ENCODE measurements at regions not wholly inside any gene's neighbourhood (a gene's known extent, or its start where the extent isn't known, plus 50 kb on each side); places are given as distances from the start of the nearest gene placed in this dataset.
"Not testable (repeated sequence)": the region's sequence is repeated elsewhere in the genome, so short reads cannot be mapped to it uniquely, and the experiment has no call there.

- Histone ChIP-seq H3K36me3 (ENCODE audit: insufficient read depth in 1 of 2, low read depth in 1 of 2) (no peaks in the 10 kb centered on the region), H3K27ac (no peak overlapping the region), H3K4me1 (no peaks in the 10 kb centered on the region), H3K9me3 (no peaks in the 10 kb centered on the region), H3K27me3 (ENCODE audit: insufficient read depth in 3 of 3, low read length in 2 of 3) (no peaks in the 10 kb centered on the region), H3K4me3 (no peak overlapping the region)
- no peak for ATAC-seq
- intact Hi-C loops (cut with DNase I) = no loop called here
- 41 to 48% (median 47%) methylated on average over 6 of the region's 6 CpGs for whole genome bisulfite sequencing, 3 donors
- no peak for DNase-seq
- no peak for TF ChIP-seq CTCF (IDR thresholded peaks at IDR 0.05)
Measured at GRCh38 chr7:145845345-145845744, 271.3 kb upstream of the CNTNAP2 start.

DNA sequence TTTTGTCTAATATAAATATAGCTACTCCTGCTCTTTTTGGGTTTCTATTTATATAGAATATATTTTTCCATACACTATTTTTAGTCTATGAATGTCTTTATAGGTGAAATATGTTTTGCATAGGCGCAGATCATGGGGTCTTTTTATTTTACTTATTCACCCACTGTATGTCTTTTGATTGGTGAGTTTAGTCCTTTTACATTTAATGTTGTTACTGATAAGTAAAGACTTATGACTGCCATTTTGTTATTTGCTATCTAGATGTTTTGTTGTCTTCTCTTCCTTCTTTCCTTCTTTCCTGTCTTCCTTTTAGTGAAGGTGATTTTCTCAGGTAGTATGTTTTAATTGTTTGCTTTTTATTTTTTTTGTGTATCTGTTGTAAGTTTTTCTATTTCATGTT is 276.8 kb upstream of the CNTNAP2 start:
- 88 to 92% (median 89%) methylated on average over 1 of the region's 1 CpG for WGBS, 3 donors
- no peak for ATAC-seq
- Histone ChIP-seq H3K27me3 (ENCODE audit: insufficient read depth in 3 of 3, low read length in 2 of 3) (no peaks in the 10 kb centered on the region), H3K4me1 (no peaks in the 10 kb centered on the region), H3K27ac (no peak overlapping the region), H3K9me3 (no peaks in the 10 kb centered on the region), H3K36me3 (ENCODE audit: insufficient read depth in 1 of 2, low read depth in 1 of 2) (no peaks in the 10 kb centered on the region), H3K4me3 (no peak overlapping the region)
- TF ChIP-seq CTCF (IDR thresholded peaks at IDR 0.05) = no peak
- intact Hi-C loops (cut with DNase I) = no loop called here
- DNase-seq = no peak

DNA sequence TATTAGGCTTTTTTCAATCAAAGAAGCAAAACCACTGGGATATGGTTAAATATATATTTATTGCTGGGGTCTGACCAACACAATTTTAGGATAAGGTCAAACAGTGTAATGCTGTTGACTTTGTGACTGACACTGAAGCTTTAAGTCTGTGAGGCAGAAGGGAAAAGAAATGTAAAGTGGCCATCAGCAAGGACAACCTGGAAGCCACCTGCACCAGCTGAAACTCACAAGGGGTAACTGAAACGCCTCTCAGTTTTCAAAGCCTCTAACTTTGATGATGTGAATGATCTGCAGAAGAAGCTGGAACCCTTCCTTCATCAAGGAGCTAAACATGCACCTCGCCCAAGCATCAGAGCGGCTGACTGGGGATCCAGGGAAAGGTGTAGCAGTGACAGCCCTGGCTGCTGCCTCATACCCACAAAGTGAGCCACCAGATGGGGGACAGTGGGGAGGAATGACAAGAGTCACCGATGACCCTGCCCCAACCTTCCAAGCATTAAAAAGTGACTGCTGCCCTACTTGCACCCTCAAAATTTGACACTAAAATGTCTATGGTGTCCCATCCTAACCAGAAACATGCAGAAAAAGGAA is 284.9 kb upstream of the CNTNAP2 start:
- 73 to 84% (median 83%) methylated on average over 4 of the region's 4 CpGs for WGBS, 3 donors
- intact Hi-C loops (cut with DNase I) = no loop called here
- H3K4me3 ChIP-seq = no peak overlapping the region
- no peaks in the 10 kb centered on the region for H3K36me3 ChIP-seq (ENCODE audit: insufficient read depth in 1 of 2, low read depth in 1 of 2)
- no peaks in the 10 kb centered on the region for H3K9me3 ChIP-seq
- no peaks in the 10 kb centered on the region for H3K27me3 ChIP-seq (ENCODE audit: insufficient read depth in 3 of 3, low read length in 2 of 3)
- no peak overlapping the region for H3K27ac ChIP-seq
- no peak for TF ChIP-seq CTCF (IDR thresholded peaks at IDR 0.05)
- no peak for DNase-seq
- no peak for ATAC-seq
- H3K4me1 ChIP-seq = no peaks in the 10 kb centered on the region

DNA sequence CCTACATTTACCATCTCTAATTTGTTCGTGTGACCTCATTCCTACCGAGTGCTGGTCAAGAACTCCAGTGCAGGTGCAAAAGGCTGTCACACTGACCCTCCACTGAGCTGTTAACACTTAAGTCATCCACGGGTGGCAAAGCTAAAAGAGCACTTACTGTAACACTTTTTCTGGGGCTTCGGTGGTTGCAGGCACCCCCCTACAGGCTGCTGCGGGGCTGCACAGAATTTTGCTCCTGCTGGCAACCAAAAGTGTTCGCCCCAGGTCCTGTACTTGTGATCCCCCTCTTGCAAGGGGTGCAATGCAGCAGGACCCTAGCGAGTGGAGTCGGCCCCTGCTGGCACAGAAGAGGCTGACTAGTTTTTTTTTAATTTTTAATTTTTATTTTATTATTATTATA is 298.9 kb upstream of the CNTNAP2 start:
- ATAC-seq (no peak), DNase-seq (no peak)
- intact Hi-C loops (cut with DNase I) = no loop called here
- H3K4me3 ChIP-seq = no peak overlapping the region
- no peak overlapping the region for H3K27ac ChIP-seq
- H3K27me3 ChIP-seq (ENCODE audit: insufficient read depth in 3 of 3, low read length in 2 of 3) = no peaks in the 10 kb centered on the region
- WGBS, 3 donors = 82 to 87% (median 84%) methylated on average over 8 of the region's 8 CpGs
- H3K36me3 ChIP-seq (ENCODE audit: insufficient read depth in 1 of 2, low read depth in 1 of 2) = no peaks in the 10 kb centered on the region
- TF ChIP-seq CTCF (IDR thresholded peaks at IDR 0.05) = no peak
- H3K9me3 ChIP-seq = no peaks in the 10 kb centered on the region
- H3K4me1 ChIP-seq = no peaks in the 10 kb centered on the region

DNA sequence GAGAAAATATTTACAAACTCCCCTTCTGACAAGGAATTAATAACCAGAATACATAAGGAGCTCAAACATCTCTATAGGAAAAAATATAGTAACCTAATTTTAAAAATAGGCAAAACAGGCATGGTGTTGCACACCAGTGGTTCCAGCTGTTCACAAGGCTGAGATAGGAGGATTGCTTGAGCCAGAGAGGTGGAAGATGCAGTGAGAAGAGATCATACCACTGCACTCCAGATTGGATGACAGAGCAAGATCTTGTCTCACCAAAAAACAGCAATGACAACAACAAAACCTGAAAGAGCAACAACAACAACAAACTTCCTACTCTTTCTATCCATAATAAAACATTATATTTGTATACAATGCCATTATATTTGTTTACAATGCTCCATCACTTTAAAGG is 304.4 kb upstream of the CNTNAP2 start:
- Histone ChIP-seq H3K9me3 (no peaks in the 10 kb centered on the region), H3K27me3 (ENCODE audit: insufficient read depth in 3 of 3, low read length in 2 of 3) (no peaks in the 10 kb centered on the region), H3K27ac (no peak overlapping the region), H3K4me1 (no peaks in the 10 kb centered on the region), H3K4me3 (no peak overlapping the region), H3K36me3 (ENCODE audit: insufficient read depth in 1 of 2, low read depth in 1 of 2) (no peaks in the 10 kb centered on the region)
- DNase-seq (no peak), ATAC-seq (no peak)
- intact Hi-C loops (cut with DNase I) = no loop called here
- no peak for TF ChIP-seq CTCF (IDR thresholded peaks at IDR 0.05)

DNA sequence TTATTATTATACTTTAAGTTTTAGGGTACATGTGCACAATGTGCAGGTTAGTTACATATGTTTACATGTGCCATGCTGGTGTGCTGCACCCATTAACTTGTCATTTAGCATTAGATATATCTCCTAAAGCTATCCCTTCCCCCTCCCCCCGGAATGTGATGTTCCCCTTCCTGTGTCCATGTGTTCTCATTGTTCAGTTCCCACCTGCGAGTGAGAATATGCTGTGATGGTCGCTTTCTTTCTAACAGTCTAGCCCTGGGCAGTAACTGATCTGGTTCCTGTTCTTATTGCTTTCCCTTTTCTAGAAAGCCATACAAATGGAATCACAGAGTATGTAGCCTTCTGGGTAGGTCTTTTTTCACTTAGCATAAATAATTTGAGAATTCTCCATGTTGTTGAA is 311.1 kb upstream of the CNTNAP2 start:
- DNase-seq; H3K4me1 ChIP-seq; H3K27me3 ChIP-seq (ENCODE audit: insufficient read depth in 3 of 3, low read length in 2 of 3); H3K4me3 ChIP-seq; ATAC-seq; H3K9me3 ChIP-seq; intact Hi-C loops (cut with DNase I); H3K27ac ChIP-seq; H3K36me3 ChIP-seq (ENCODE audit: insufficient read depth in 1 of 2, low read depth in 1 of 2): not testable (repeated sequence)
- 58 to 69% (median 61%) methylated on average over 3 of the region's 3 CpGs for WGBS, 3 donors
